ENCODE measurements at regions not wholly inside any gene's neighbourhood (a gene's known extent, or its start where the extent isn't known, plus 50 kb on each side); places are given as distances from the start of the nearest gene placed in this dataset.

DNA sequence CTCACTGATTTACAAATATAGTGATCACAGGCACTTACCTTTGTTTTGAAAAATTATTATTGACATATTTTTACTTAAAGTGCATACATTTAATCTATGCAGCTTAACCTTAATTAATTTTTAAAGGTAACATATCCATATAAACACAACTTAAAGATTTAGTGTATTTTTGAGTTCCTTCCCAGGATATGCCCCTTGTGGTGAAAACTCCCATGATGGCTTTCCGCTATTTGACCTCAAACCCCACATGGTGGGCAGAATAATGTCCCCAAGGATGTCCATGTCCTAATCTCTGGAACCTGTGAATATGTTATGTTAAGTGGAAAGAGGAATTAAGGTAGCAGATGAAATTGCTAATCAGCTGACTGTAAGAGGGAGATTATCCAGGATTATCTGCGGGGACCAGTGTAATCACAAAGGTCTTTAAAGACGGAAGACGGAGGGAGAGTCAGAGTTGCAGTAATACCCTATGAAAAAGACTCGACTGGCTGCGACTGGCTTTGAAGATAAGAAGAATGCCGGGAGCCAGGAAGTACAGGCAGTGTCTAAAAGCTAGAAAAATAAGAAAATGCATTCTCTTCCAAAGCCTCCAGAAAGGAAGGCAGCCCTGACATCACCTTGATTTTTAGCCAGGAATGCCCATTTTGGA, 193.9 kb downstream of the ICE1 start:
- no peak for DNase-seq

DNA sequence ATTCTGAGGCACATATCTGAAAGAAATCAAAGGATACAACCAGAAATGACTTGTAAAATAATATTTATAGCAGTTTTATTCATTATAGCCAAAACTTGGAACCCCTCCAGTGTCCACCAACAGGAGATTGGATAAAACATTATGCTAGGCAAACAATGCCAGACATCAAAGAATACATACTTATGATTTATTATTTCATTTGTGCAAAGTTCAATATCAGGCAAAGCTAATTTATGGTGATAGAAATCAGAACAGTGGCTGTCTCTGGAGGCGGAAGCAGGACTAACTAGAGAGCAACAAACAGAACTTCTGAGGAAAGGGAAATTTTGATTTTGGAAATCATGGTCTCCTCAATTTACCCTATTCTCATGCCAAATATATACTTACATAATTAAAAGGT, 193.1 kb downstream of the ICE1 start:
- DNase-seq: no peak

DNA sequence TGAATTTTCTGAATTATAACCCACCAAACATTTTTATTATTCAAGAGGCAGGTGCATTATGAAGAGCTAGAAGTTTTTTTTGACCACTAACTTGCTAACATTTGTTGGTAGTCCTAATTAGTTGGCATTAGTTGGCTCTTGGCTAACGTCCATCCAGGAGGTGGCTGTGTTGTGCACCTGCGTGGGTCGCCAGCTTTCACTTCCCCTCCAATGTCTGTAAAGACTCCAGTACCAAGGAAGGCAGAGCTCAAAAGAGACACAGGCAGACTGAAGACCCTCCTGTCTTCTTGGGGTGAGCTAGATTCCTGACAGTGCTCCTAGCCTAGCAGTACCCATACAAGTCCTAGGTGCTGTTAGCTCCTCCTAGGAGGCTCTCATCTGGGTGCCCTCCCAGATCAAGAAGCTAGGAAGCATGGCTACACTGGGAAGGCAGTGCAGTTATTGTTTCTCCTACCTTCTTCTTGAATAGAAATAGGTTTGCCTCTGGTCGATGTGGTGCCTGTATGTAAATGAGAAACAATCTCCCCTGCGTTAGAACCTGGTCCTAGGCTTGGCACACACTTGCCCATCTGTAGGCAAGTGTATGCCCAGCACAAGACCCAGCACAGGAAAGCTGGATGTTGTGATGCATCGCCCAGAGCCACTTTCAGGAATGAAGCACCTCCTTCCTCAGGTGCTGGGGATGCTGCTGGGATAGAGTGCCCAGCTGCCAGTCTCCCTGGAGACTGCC, 190.9 kb downstream of the ICE1 start:
- DNase-seq: no peak

DNA sequence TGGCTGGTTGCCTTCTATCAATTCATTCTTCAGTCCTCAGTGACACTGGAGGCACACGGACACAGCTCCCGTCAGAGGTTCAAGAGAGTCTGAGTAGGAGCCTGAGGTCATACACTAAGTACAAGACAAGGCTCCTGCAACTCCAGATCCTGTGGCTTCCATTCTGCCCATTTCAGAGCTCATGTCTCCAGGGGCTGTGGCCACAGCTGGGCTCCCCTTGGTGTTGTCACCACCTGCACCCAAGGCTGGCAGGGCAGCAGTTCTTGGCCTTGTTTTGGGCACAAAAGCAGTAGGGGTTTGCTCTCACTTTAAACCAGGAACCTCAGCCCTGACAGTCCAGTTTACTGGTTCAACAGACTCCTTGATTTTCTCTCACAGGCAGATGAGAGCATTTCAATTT, 189.6 kb downstream of the ICE1 start:
- no peak for DNase-seq

DNA sequence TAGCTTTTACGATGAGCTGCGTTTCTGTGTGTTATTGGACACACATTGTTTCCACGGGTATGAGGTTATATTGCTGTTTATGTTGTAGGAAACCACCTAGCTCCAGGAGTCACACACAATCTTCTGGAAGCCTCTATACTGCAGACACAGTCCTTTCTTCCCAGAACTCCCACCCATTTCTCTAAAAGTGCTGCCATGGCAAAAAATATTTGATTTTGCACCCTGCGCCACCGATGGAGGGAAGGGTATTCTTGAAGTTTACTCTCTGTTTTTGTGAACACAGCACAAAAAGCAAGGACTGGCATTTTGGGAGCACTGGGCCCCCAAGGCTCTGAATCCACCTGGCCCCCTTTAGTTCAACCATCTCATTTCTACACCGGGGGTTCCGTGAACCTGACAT, 187.5 kb downstream of the ICE1 start:
- DNase-seq: no peak

DNA sequence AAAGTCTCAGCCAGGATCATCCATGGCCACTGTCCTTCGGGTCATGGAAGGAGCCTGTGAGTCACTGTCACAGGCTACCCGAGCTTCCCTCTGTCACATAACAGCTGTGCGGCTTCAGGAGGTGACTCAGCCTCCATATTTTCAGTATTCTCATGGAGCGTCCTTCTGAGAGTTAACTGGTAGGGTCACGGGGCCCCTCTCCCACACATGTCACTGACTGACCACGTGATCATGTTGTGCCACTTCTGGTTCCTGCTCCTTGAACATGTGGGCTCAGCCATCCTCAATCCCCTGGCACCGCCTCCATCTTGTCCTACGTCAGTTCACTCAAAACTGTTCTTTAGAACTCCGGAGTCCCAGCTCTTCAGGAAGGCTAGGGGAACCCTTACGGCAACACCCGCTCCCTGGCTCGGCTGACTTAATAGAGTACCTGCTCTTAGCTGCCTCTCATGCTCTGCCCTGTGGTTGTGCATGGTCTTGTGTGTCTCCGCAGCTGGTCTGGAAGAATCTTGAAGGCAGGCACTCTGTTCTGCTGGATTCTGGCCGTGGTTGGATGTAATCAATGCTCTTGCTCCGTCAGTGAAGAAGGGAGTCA, 182.8 kb downstream of the ICE1 start:
- DNase-seq: no peak

DNA sequence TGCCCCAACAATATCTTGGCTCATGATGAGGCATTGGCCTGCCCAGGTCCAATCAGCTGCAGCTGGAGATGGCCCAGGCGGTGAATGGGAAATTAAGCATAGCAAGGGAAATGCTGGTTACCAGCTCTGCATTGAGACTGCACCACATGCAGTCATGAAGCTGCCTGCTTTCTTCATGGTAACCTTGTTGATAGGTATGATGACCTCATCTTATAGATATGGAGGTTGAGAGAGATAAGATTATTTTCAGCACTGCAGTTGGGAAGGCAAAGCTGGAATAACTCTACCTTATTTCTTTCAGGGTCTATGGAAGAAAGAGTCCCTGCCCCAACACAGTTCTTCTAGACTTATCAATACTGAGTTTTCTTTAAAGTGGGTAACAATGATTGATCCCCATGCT, 180.1 kb downstream of the ICE1 start:
- no peak for DNase-seq

DNA sequence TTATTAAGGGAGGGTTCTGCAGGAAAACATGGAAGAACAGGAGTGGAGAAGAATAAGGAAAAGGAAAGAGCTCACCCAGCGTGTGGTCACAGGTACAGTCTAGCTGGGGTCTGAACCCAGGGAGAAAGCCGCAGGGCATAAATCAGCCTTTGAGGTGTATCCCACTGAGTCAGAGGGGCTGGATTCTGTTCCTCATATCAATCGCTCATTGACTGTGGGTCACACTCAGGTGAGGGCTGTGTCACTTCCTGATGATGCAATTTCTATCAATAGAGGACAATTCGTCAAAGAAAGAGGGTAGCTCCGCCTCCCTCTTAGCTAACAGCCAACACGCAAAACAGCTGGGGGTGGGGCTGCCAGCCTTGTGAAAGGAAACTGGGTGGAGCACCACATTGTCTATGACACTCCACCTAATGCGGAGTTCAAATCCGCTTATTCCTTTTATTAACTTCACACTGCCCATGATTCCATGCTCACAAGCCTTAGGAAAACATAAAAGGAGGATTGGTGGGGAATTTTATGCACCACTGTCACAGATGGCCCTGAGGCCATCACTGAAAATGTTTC, 176.2 kb downstream of the ICE1 start:
- no peak for DNase-seq

DNA sequence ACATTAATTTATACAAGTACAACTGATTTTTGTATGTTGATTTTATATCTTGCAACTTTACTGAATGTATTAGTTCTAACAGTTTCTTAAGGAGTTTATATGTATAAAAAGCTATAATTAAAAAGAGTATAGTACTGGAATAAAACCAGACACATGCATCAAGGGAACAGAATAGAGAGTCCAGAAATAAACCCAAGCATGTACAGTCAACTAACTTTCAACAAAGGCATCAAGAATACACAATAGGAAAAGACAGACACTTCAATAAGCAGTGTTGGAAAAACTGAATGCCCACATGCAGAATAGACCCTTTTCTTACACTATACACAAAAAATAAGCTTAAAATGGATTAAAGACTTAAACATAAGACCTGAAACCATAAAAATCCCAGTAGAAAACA, 170.9 kb downstream of the ICE1 start:
- no peak for DNase-seq

DNA sequence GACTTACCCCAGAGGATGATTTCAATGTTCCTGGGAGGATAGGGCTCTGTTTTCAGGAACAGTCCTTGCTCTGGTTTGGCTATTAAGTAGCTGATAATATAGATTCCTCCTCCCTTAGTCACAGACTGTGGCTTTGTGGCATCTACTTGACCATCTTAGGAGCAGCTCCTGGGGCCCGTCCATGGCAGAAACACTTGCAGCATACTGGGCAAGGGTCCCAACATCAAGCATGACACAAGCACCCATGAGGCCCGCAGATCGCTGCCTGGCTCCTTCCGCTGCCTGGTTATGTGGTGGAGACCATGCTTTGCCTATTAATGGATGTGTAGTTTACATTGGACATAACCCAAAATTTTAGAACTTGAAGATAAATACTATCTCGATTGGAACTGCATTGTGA, 170.1 kb downstream of the ICE1 start:
- no peak for DNase-seq

DNA sequence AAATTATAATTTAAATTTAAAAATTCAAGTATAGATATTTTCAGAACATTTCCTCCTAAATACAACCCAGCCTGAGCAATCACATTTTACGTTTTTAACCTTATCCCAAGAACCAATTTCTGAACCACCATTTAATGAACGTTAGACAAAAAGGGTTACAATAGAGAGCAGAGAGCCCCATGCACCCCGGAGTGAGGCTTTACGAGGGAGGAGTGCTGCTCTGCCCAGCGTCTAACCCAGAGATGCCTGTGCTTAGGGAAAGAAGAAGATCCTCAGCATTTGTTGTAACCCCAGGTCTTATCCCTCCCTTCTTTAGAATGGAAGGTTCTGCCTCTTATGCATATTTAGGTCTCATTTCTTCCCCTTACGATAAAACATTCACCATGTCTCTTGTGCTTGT, 169.1 kb downstream of the ICE1 start:
- no peak for DNase-seq

DNA sequence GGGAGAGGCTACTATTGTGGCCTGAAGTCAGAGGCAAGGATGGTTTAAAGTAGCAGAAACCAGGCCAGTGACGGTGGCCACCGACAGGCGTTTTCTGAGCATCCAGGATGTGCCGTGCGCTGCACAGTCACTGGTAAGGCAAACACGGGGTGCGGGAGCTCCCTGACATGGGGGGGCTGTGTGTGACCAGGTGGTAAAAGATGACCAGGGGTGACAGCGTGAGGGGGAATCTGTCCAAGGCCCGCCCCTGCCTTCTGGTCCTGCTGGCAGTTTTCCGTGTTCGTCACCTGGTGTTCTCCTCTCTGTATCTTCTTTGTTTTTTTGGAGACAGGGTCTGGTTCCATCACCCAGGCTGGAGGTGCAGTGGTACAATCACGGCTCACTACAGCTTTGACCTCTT, 167.4 kb downstream of the ICE1 start:
- no peak for DNase-seq

DNA sequence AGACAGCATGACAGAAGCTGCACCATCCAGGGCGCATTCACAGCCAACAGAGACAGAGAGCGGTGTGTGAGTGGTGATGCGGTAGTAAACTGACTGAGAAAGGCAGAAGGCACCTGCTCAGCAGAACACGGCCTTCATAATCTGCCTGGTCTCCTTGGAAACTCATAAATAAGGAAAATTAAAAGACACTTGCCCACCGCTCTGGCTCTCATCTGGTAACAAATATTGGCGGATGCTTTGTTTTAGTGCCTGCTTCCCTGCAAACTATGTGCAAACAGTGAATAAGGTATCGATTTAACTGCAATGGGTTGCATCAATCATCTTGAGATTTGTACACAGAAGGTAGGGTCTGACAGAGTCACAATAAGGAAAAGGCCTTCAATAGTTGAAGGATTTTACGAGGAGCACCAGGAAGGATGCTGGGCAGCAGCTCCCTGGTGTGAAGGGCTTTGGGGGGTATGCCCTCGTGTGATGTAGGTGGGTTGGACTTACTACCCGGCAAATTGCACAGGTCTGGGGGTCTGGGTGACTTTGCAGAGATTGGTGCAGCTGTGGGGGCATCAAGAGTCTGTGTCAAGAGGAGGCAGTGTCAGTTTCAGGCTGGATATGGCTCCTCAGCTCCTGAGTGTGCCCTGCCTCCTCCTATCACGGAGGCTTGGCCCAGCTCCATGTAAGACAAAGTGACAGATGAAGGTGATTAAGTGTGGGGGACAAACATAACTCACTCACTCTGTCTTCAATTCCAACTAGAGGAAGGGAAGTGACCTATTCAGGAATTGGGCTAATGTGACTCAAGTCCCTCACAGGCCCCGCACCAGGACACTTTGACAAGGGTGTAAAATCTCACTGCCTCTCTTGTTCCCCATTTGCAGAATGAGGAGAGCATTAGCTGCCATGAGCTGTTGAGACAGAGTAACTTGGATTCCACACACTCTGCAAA, 166.7 kb downstream of the ICE1 start:
- DNase-seq: no peak

DNA sequence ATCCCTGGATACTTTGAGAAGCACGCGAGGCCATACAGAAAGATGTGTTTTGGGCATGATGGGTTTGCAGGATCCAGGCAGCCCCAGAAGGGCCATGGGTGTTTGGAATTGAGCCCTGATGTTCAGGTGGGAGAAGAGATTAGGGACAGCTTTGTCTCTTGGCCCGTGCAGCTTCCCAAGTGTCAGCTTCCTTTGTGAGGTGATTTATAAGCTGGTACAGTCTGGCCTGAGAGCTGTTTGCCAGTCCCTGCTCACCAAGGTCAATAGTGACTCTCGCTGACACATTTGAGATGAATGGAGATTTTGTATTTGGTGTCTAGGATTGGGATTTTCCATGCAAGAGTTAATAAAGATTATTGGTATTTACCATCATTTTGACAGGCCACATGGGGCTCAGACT, 165.9 kb downstream of the ICE1 start:
- DNase-seq: no peak

DNA sequence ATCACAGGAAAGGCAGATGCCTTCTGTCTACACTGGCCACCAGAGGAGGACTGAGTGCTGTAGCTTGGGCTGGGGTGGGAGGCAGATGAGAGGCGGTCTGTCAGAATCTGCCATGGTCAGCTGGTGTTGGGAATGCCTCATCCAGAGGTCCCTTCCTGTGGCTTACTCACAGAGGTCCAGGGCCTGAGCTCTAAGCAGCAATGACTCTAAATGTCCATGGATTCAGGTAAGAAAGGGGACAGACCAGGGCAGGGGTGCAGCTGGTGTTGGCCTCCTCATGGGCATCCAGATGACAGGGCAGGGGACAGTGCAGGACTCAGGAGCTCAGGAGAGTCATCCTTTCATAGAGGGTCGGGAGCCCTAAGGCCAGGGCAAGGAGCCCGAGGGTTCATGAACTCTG, 165.0 kb downstream of the ICE1 start:
- DNase-seq: no peak

DNA sequence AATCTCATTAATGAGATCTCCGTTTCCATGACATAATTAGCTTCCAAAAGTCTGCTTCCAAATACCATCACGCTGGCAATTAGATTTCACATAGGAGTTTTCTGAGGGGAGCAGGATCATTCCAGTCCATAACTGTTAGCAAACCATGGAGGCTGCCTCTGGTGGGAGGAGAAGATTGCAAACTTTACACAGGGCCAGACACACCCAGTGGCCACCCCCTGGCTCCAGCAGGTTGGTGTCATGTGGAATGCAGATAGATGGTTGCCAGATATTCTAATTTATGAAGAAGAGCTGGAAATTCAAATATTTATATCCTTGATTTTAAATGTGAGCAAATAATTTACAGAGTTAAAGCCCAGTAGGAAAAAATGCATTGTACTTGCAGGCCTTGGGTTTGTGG, 164.2 kb downstream of the ICE1 start:
- DNase-seq: no peak

DNA sequence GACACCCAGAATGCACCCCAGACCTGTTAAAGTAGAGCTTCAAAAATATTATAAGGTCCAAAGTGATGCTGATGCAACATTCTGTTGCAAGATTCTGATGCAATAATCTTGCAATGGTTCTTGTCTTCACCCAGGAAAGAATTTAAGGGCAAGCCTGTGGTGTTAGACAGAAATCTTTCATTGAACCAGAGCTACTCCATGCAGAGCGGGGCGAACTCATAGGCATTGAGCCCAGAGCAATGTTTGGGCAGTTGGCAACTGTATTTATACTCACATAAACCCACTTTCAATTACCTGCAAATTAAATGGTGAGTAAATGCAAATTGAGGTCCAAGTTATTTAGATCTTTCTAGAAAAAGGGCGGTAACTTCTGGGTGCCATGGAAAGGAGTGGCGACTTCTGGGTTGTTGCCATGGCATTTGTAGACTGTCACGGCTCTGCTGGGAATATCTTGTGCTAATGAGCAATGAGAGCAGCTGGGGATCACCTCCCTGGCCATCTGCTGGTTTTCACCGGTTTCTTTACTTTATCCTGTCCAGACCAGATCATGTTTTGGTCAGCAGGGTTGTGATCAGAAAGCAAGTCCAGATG, 163.4 kb downstream of the ICE1 start:
- no peak for DNase-seq

DNA sequence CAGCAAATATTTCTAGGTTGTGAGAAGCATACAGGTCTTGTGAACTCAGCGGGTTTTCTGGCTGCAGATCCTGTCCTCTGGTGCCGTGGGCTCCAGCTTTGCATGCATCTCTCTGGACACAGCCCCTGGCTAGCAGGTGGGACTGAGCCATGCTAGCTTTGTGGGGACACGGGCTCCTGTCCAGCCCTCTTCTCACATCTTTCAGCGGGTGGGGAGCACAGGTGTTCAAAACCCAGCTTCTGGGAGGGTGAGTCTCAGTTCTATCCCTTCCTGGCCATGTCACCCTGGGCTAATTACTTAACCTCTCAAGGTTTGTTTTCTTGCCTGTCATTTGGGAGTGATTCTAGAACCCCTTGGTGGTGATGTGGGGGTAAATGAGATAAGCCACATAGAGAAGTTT, 162.3 kb downstream of the ICE1 start:
- DNase-seq: no peak

DNA sequence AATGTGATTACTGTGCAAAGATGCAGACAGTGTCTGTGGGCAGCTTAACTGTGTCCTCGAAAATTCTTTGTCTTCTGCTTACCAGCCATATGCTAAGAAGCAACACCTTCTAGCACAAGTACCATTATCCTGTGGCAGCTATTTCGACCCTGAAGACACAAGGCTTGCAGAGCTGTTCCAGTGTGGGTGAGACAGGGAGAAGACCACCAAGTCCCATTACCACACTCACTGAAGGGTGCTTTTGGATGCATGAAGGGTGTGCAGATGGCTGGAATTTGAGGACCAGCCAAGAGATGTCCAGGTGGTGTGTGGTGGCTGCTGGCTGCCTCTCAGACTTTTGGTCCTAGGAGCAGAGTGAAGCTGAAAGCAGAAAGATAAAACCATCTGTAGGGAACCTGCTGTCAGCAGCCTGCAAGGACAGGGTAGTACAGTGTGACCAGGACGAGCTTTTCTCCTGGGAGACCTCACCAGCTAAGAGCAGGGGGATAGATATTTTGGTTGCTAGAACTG, 161.8 kb downstream of the ICE1 start:
- no peak for DNase-seq

DNA sequence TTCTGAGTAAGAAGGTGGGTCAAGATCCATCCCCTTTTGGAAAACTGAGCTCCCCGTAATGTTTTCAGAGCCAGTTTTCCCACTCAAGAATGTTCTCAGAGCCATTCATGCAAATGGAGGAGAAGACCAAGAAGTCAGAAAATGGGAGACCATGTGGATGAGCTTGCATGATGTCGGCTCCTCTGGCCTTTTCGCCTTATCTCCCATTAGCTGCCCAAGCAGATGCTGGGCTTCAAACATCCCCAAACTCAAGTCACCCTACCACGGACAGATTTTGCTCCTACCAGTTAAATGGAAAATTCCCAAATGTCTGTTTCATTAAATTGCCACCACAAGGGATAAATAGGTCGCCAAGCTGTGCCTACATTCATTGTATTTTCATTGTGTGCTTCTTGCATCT, 161.4 kb downstream of the ICE1 start:
- no peak for DNase-seq

DNA sequence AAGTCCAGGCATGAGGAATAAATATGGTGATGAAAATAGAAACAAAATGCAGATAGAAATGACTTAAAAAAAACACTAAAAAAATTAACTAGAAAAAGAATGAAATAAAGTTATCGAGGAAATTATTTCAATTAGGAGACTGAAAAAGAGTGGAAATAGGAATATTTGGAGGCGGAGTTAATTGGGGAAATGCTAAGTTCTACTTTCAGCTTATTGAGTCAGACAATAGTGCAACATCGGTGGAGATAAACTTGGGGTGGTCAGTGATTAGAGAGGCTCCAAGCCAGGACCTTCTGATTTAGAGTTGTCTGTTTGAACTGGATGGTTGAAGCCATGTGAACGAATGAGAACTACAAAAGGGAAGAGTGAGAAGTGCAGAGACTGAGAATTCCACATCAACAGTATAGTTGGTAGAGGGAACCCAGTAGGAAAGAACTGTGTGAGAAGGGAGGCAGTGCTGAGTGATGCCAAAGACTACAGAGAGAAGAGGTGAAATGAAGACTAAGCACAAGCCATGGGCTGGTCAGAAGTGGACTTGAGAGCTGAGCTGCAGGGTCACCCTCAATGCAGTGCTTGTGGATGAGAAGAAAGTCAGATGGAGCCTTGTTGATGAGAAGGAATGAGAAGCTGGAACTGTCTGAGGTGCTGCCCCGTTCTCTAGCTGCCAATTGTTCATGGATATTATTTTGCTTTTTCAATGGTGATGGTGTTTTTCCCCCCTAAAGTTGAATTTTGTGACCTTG, 160.7 kb downstream of the ICE1 start:
- DNase-seq: no peak

DNA sequence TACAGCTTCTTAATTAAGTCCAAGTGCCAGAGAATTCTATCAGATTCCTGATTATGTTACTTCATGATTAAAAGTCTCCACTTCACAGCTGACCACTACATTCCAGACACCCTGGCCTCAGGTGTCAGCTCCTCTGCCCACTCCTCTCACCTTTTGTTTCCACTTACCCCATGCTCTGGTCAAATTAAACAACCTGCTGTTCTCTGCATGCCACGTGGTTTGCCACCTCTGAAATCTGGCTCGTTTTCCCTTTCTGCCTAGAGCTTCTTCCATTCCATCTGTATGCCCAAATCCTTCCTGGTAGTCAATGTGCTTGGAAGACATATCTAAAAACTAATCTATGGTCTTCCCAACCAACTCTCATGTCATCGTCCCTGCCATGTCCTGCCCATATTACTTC, 158.6 kb downstream of the ICE1 start:
- no peak for DNase-seq

Data from left hindlimb (tissue), 1 donor.